Peyer's patch (tissue), 4 donors: ENCODE measurements at regions not wholly inside any gene's neighbourhood (a gene's known extent, or its start where the extent isn't known, plus 50 kb on each side); places are given as distances from the start of the nearest gene placed in this dataset.

Source experiments
- DNase-seq, 3 donors: peaks; one replicate each; pipeline ENCODE4 v3.0.0-alpha.2; 2017 to 2019
- H3K27ac ChIP-seq, 4 donors: fragments of 200-600 bp; sonication (generic); one replicate each; pipeline ENCODE4 v1.5.1; 2016 to 2019
- H3K27me3 ChIP-seq, 2 donors: fragments of 200-600 bp; sonication (generic); one replicate each; pipeline ENCODE4 v1.5.1; 2019
- H3K36me3 ChIP-seq, 3 donors: fragments of 200-600 bp; sonication (generic); one replicate each; pipeline ENCODE4 v1.5.1; 2016 to 2019
- H3K4me1 ChIP-seq, 4 donors: fragments of 200-600 bp; sonication (generic); one replicate each; pipeline ENCODE4 v1.5.1; 2016 to 2019
- H3K4me3 ChIP-seq, 4 donors: fragments of 200-600 bp; sonication (generic); 1 replicate in 3 of 4; 2 replicates in 1 of 4; pipeline ENCODE4 v1.5.1; 2016 to 2019; ENCODE audit warnings: mild to moderate bottlenecking in 1 of 4
- H3K9me3 ChIP-seq, 4 donors: fragments of 200-600 bp; sonication (generic); one replicate each; pipeline ENCODE4 v1.5.1; 2016 to 2019; ENCODE audit warnings: mild to moderate bottlenecking in 1 of 4
- POLR2A ChIP-seq, 2 donors: fragments of 450-650 bp; IDR thresholded peaks; one replicate each; pipeline ENCODE4 v1.5.1; 2017; ENCODE audit warnings: antibody characterized with exemption in 2 of 2, mild to moderate bottlenecking in 2 of 2, moderate library complexity in 2 of 2
- TF ChIP-seq, protein P1 (sequence below), 6 experiments: fragments of 450-650 bp in 4 of 6; fragments of 200-600 bp in 2 of 6; sonication (generic) in 1 of 6; IDR thresholded peaks; one replicate each; pipeline ENCODE4 v1.5.1; 2017 to 2019; ENCODE audit warnings: antibody characterized with exemption in 6 of 6, mild to moderate bottlenecking in 3 of 6, moderate library complexity in 1 of 6

- no peak for TF ChIP-seq POLR2A (IDR thresholded peaks at IDR 0.05)
- TF ChIP-seq, protein P1, sequence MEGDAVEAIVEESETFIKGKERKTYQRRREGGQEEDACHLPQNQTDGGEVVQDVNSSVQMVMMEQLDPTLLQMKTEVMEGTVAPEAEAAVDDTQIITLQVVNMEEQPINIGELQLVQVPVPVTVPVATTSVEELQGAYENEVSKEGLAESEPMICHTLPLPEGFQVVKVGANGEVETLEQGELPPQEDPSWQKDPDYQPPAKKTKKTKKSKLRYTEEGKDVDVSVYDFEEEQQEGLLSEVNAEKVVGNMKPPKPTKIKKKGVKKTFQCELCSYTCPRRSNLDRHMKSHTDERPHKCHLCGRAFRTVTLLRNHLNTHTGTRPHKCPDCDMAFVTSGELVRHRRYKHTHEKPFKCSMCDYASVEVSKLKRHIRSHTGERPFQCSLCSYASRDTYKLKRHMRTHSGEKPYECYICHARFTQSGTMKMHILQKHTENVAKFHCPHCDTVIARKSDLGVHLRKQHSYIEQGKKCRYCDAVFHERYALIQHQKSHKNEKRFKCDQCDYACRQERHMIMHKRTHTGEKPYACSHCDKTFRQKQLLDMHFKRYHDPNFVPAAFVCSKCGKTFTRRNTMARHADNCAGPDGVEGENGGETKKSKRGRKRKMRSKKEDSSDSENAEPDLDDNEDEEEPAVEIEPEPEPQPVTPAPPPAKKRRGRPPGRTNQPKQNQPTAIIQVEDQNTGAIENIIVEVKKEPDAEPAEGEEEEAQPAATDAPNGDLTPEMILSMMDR (IDR thresholded peaks at IDR 0.05) = no peak
- H3K4me1 ChIP-seq = no peaks in the 10 kb centered on the region
- no peak for DNase-seq
- H3K27me3 ChIP-seq = no peaks in the 10 kb centered on the region
- H3K27ac ChIP-seq = no peak overlapping the region
- H3K36me3 ChIP-seq = no peaks in the 10 kb centered on the region
- H3K4me3 ChIP-seq = no peak overlapping the region
- H3K9me3 ChIP-seq = no peaks in the 10 kb centered on the region
Observed at GRCh38 chr12:105765053-105766014, 373.4 kb downstream of the NUAK1 start.

DNA sequence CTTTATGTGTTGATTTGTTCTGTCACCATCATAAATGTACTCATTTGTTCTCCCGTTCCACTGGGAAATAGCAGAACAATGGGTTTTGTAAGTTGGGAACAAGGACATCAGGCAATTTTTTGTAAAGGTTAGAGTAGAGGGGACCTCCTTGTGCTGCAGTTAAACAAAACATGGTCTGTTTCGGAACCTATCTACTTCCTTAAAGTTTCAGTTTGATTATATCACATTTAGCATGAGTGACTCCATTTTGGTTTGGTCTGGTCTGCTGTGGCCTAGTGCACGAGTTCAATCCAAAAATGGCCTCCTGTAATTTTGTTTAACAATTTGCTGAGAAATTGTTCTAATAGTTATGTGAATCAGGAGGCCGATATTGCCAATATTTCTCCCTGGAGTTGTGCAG, 372.7 kb downstream of the NUAK1 start:
- Histone ChIP-seq H3K4me3 (no peak overlapping the region), H3K4me1 (no peaks in the 10 kb centered on the region)
- TF ChIP-seq, protein P1 (IDR thresholded peaks at IDR 0.05) = no peak
- TF ChIP-seq POLR2A (IDR thresholded peaks at IDR 0.05) = no peak

GRCh38 chr12:105769486-105769885, 369.3 kb downstream of the NUAK1 start:
- Histone ChIP-seq H3K27ac (no peak overlapping the region), H3K36me3 (no peaks in the 10 kb centered on the region), H3K4me3 (no peak overlapping the region), H3K9me3 (no peaks in the 10 kb centered on the region), H3K4me1 (no peaks in the 10 kb centered on the region), H3K27me3 (no peaks in the 10 kb centered on the region)
- DNase-seq = no peak
- no peak for TF ChIP-seq POLR2A (IDR thresholded peaks at IDR 0.05)
- TF ChIP-seq, protein P1 (IDR thresholded peaks at IDR 0.05) = no peak

More for the DNA sequence above, 372.7 kb downstream of the NUAK1 start:
- H3K27me3 ChIP-seq = no peaks in the 10 kb centered on the region
- no peak for DNase-seq
- no peaks in the 10 kb centered on the region for H3K36me3 ChIP-seq
- H3K27ac ChIP-seq = no peak overlapping the region
- H3K9me3 ChIP-seq = no peaks in the 10 kb centered on the region

- no peaks in the 10 kb centered on the region for H3K36me3 ChIP-seq
- no peaks in the 10 kb centered on the region for H3K9me3 ChIP-seq
- H3K4me1 ChIP-seq = no peaks in the 10 kb centered on the region
- H3K27me3 ChIP-seq = no peaks in the 10 kb centered on the region
- no peak overlapping the region for H3K27ac ChIP-seq
- TF ChIP-seq, protein P1 (IDR thresholded peaks at IDR 0.05) = no peak
- no peak for TF ChIP-seq POLR2A (IDR thresholded peaks at IDR 0.05)
- no peak for DNase-seq
- no peak overlapping the region for H3K4me3 ChIP-seq
Observed at GRCh38 chr12:105773471-105773870, 365.3 kb downstream of the NUAK1 start.

DNA sequence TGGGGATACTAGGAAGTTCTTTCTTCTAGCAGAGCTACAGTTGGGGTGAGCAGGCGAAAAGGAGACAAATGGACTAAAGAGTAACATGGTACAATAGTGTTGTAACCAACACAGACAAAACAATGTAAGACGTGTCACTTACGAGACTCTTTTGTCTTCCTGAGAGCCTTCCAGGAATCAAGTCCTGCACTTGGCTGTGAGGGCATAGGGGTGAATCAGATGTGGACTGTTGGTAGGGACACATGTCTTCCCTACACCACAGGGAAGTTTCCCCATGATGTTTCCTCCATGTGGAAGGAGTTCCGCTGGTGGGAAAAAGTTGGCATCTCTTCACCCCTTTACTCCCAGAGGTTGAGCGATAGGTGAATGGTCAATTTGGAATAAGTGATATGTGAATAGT, 364.7 kb downstream of the NUAK1 start:
- Histone ChIP-seq H3K36me3 (no peaks in the 10 kb centered on the region), H3K4me3 (no peak overlapping the region), H3K9me3 (no peaks in the 10 kb centered on the region), H3K4me1 (no peaks in the 10 kb centered on the region), H3K27me3 (no peaks in the 10 kb centered on the region), H3K27ac (no peak overlapping the region)
- DNase-seq = no peak
- TF ChIP-seq, protein P1 (IDR thresholded peaks at IDR 0.05) = no peak
- TF ChIP-seq POLR2A (IDR thresholded peaks at IDR 0.05) = no peak
